GM20000 (cell line): ENCODE measurements at regions not wholly inside any gene's neighbourhood (a gene's known extent, or its start where the extent isn't known, plus 50 kb on each side); places are given as distances from the start of the nearest gene placed in this dataset.

Experiments used
- DNase-seq: peaks from one replicate; pipeline ENCODE4 v3.0.0; 2012; ENCODE audit warnings: low spot score
- TF ChIP-seq, protein P1 (sequence below): IDR thresholded peaks from 2 replicates; pipeline ENCODE4 v1.5.1; 2012; ENCODE audit warnings: mild to moderate bottlenecking, control low read depth; ENCODE audit errors: extremely low read depth, missing control alignments

DNA sequence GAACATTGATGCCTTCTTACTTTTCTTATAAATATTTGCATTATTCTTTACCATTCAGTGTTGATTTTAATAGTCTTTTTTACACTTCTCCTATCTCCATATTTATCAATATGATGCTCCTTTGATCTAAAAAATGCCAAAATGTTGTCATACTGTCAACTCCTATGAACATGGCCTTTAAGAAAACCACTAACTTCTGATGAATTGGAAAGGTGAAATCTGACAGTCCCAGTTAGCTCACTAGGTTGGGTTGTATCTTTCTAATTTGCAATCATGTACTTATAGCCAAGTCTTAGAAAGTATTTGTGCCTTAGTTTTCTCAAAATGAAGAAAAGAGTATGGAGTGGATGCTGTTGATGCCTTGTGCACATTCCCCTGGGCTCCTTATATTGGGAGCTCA, 75.4 kb upstream of the SPACA1 start:
- DNase-seq = no peak
- TF ChIP-seq, protein P1, sequence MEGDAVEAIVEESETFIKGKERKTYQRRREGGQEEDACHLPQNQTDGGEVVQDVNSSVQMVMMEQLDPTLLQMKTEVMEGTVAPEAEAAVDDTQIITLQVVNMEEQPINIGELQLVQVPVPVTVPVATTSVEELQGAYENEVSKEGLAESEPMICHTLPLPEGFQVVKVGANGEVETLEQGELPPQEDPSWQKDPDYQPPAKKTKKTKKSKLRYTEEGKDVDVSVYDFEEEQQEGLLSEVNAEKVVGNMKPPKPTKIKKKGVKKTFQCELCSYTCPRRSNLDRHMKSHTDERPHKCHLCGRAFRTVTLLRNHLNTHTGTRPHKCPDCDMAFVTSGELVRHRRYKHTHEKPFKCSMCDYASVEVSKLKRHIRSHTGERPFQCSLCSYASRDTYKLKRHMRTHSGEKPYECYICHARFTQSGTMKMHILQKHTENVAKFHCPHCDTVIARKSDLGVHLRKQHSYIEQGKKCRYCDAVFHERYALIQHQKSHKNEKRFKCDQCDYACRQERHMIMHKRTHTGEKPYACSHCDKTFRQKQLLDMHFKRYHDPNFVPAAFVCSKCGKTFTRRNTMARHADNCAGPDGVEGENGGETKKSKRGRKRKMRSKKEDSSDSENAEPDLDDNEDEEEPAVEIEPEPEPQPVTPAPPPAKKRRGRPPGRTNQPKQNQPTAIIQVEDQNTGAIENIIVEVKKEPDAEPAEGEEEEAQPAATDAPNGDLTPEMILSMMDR = no peak

DNA sequence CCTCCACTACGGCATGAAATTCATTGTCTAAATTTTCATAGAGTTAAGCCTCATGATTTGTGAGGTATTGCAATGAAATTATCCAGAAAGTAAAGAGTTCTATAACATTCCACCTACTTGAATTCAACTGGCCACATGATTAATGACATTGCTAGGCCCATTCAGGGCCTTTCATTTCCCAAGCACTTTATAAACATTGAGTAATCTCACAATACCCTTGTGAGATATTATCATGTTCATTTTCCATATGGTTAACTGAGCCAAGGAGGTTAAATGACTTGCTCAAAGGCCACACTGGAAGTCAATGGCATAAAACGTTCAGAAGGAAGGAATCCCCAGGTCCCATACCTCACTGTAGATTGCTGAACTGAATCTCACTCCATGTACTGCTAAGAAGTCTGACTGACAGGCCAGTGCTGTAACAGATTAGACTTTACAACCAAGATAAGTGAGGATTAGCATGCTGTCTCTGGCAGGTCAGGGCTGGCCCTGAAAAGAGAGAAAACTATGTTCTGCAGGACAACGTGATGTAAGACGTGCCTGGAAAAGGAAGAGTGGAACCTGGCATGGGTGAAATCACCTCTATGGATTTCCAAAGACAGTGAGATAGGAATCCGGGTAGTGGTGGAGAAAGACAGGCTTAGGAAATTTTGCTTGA, 75.9 kb upstream of the SPACA1 start:
- no peak for DNase-seq
- TF ChIP-seq, protein P1 = no peak

- TF ChIP-seq, protein P1 = no peak
- peak; percentile 12 for DNase-seq
Measured at GRCh38 chr6:87968435-87969278, 79.0 kb upstream of the SPACA1 start.

- TF ChIP-seq, protein P1 = no peak
- DNase-seq = no peak
Measured at GRCh38 chr6:87965806-87966205, 81.8 kb upstream of the SPACA1 start.

DNA sequence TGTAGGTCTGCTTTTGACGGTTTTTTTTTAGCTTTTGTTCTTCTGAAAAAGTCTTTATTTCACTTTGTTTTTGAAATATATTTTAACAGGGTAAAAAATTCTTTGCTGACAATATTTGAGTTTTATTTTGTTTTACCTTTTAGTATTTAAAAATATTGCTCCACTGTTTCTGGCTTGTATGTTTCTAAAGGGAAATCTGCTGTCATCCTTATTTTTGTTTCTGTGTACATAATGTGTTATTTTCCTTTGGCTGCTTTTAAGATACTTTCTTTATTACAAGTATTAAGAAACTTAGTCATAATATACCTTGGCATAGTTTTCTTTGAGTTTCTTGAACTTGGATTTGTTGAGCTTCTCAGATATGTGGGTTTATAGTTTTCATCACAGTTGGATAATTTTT, 88.6 kb upstream of the SPACA1 start:
- no peak for DNase-seq
- TF ChIP-seq, protein P1 = no peak

GRCh38 chr6:87951751-87952150, 95.9 kb upstream of the SPACA1 start:
- no peak for DNase-seq
- TF ChIP-seq, protein P1 = no peak

DNA sequence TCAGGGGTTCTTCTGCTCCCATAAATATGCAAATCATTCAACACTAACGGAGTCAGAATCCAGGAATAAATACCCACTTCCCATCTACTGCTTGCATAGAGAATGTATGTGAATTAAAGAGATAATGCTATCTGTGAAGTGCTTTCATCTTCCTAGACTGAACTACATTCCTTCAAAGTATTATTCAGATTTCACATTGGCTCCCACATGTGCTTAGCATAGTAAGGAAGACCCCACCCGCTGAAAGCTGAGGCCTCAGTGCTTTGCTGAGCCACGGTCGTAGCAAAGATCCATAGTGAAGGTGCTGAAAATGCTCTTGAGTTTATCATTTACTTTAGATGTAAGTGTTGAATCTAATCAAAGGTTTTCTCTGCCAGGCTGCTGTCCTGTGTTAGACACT, 97.0 kb upstream of the SPACA1 start:
- no peak for DNase-seq
- TF ChIP-seq, protein P1 = no peak
